Right renal cortex interstitium (tissue), 3 donors: ENCODE measurements at regions not wholly inside any gene's neighbourhood (a gene's known extent, or its start where the extent isn't known, plus 50 kb on each side); places are given as distances from the start of the nearest gene placed in this dataset.

Experiments
- DNase-seq, 3 donors: peaks; one replicate each; pipeline ENCODE4 v3.0.0-alpha.2; 2013; ENCODE audit warnings: low read depth in 3 of 3, low spot score in 2 of 3

- no peak for DNase-seq
Measured at GRCh38 chr18:77439888-77440287, 190.2 kb downstream of the GALR1 start.

- DNase-seq: no peak
Measured at GRCh38 chr18:77442393-77442792, 192.7 kb downstream of the GALR1 start.

DNA sequence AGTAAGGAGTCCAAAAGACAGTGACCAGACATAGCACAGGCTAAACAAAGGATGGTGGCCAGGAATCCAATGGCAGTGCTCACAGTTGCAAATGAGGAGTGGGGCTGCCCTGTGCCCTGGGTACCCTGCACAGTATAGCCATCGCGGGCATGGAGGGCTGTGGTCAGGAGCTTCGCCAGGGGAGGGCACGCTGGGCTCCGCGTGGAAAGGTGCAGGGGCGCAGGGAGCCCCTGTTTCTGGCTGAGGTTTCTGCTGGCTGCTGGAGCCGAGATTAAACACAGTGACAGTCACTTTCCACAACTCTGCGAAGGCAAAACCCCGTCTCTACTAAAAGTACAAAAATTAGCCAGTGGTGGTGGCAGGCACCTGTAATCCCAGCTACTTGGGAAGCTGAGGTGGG lies 194.7 kb downstream of the GALR1 start:
- no peak for DNase-seq

DNA sequence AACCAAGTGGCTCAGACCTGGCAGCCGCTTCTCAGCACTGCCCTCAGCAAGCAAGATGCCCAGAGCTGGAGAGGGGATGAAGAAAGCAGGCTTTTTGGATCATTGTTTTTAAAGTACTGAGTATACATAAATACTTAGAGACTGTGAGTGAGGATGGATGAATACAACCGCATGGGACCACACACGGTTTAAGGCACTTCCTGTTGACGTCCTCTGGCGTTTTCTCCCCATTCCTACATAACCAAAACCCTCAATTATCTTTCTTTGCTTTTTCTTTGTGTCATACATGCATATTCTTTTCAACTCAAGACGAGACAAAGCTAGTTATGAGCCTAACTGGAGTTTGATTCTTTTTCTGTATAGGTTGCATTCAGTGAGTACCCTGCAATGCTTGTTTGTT lies 198.4 kb downstream of the GALR1 start:
- no peak for DNase-seq

DNA sequence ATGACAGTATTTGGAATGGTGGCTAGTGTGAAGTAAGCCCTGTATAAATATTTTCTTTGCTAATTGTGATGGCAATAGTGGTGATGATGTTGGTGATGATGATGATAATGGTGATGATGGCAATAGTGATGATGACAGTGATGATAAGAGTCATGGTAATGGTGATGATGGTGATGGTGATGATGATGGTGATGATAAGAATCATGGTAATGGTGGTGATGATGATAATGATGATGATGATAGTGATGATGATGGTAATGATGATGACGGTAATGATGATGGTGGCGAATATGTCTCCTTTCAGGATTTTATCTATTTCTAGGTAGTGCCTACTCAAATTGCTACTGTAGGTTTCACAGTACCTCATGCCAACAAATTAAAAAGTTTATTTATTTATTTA lies 205.4 kb downstream of the GALR1 start:
- DNase-seq: no peak

GRCh38 chr18:77457681-77458080 lies 208.0 kb downstream of the GALR1 start:
- DNase-seq: no peak

GRCh38 chr18:77461062-77461688 lies 211.5 kb downstream of the GALR1 start:
- no peak for DNase-seq

DNA sequence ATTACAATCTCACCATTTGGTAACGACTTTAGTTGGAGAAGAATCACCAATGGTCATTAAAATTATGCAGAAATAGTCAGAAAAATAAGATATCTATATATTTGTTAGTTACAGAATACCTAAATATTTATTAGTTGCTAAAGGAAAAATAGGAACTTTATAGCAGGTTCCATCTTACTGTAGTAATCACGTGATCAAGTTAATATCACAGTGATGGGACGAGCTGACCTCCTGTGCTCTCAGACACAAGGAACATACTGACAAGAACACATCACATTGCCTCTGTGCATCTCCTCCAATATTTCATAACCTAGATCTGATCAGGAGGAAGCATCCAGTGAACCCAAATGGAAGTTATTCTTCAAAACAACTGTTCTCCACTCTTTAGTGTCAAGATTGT lies 215.3 kb downstream of the GALR1 start:
- DNase-seq: no peak

- DNase-seq: no peak
Measured at GRCh38 chr18:77466890-77467289, 217.2 kb downstream of the GALR1 start.

GRCh38 chr18:77469131-77469530 lies 219.5 kb downstream of the GALR1 start:
- no peak for DNase-seq

DNA sequence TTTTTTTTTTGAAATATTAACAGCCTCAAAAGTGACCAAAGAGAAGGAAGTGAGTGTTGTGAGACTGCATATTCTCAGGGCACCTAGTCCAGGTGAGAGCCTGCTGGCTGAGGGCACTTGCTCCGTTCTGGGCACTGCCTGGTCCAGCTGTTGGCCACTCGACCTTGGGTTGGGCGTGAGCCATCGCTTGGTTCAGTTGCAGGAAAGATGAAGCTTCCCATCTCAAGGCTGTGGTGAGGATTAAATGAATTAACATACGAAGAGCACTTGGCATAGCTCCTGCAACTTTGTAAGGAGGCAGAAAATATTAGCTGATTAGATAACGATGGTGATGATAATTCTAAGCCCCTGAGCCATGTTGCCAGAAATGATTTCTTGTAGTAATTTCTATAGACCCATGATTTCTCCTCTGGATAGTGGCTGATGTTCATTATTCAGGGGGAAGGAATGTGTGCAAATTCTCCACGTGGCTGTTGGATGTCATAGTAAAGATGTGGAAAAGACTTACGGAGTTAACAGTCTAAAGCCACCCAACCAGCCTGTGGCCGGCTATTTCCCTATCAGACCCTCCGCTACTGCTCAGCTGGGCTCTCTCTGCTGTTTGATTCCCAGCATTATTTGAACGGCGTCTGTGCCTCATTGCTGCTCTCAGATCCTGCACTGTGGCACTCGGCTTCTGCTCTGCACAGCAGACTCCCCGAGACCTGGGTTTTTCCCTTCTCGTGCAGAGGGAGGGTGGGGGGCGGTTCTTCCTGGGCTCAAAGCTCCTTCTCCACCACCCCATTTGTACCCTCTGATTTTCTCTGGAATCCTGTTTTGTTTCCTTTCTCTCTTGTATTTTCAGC lies 221.1 kb downstream of the GALR1 start:
- no peak for DNase-seq

GRCh38 chr18:77472509-77472908 lies 222.9 kb downstream of the GALR1 start:
- DNase-seq: no peak

- DNase-seq: no peak
Measured at GRCh38 chr18:77478646-77479442, 229.2 kb downstream of the GALR1 start.

DNA sequence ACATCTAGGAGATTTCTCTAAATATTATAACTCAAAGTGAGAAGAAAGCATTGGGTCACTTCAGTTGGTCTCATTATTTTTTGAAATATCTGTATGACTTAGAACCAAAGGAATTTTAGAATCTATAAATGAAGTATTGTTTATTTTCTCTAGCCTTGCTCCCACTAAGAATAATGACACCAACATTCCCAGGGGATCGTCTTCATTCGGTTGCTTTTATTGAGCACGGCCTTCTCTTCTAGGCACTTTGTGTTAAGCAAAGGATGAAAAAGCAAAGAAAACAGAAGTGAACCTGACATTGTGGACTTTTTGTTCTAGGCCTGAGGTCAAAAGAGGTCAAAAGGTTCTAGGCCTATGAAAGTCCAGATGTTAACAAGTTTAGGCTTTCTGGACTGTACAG lies 231.9 kb downstream of the GALR1 start:
- no peak for DNase-seq

DNA sequence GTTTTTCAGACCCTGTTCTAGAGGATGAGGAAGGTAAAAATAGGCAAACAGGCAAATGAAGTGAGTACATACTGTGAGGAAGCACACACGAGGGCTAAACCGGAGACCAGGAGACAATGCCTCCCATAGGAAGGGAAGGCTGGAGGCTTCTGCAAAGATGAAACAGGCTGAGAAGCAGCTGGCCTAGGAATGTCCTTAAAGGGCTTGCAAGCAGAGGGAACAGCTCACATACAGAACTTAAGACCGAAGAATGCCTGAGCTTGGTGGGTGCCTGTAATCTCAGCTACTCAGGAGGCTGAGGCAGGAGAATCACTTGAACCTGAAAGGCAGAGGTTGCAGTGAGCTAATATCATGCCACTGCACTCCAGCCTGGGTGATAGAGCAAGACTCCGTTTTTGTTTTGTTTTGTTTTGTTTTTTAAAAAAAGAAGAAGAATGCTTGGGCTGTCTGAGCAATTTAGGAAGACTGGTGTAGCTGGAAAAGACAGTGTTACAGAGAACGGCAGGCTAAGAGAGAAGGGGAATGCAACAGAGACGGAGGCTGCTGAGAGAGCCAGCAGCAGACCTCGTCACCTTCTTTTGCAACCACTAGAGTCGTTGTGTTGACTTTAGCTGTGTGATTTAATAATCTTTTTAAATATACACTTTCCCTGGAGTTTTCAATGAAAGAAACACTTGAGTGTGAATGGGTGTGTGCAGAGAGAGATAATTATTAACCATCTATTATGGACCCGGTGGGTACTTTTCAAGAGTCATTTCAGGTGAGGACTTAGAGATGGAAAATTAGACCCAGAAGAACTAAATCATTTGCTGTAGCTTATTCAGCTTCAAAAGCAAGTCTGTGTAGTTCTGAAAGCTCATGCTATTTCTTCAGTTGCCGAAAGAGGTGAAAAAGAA lies 232.8 kb downstream of the GALR1 start:
- no peak for DNase-seq

- no peak for DNase-seq
Measured at GRCh38 chr18:77486985-77487384, 237.3 kb downstream of the GALR1 start.

DNA sequence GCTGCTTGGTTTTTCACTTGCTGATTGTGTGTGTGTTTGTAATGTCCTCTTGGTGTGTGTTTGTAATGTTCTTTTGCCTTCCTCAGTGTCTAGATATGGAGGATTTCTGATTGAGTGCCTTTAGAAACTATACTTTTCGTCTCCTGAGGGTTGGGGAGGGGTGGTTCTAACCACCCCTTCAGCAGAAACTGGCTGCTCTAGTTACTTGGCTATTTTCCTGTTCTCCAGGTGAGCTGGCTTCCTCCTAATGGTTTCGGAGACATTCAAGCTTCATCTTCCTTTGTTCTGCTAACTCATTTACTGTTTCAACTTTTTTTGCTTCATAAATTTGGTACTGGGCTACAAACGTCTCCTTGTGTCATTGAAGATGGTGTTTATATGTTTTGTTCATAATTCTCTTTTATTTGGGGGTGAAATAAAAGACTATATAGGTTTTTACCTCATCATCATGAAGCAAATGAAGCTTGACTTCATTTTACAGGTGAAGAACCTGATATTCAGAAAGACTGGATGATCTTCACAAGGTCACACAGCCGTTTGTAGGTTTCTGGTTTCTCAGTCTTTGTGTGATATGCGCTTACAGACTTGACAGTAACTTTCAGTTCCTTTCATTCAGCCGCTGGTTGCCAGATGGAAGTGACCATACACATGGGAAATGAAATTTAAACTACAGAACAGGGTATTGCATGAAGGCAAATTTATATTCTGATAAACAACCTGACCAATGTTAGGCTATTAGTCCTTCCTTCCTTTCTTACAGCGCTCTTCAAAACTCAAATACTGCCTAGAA lies 238.5 kb downstream of the GALR1 start:
- DNase-seq: no peak

- DNase-seq: no peak
Measured at GRCh38 chr18:77495079-77495478, 245.4 kb downstream of the GALR1 start.

- no peak for DNase-seq
Measured at GRCh38 chr18:77495982-77496690, 246.5 kb downstream of the GALR1 start.
